ENCODE measurements at regions not wholly inside any gene's neighbourhood (a gene's known extent, or its start where the extent isn't known, plus 50 kb on each side); places are given as distances from the start of the nearest gene placed in this dataset.
"Not testable (repeated sequence)": the region's sequence is repeated elsewhere in the genome, so short reads cannot be mapped to it uniquely, and the experiment has no call there.

GRCh38 chr3:72171946-72172345 lies 387.0 kb upstream of the PROK2 start:
- in situ Hi-C loops (cut with MboI; ENCODE audit: low sequenced_read_pairs): no loop called here

GRCh38 chr3:72171463-72171881 lies 386.5 kb upstream of the PROK2 start:
- in situ Hi-C loops (cut with MboI; ENCODE audit: low sequenced_read_pairs): no loop called here

- in situ Hi-C loops (cut with MboI; ENCODE audit: low sequenced_read_pairs): no loop called here
Measured at GRCh38 chr3:72169561-72170472, 384.9 kb upstream of the PROK2 start.

GRCh38 chr3:72169120-72169519 lies 384.2 kb upstream of the PROK2 start:
- in situ Hi-C loops (cut with MboI; ENCODE audit: low sequenced_read_pairs): no loop called here

- in situ Hi-C loops (cut with MboI; ENCODE audit: low sequenced_read_pairs): no loop called here
Measured at GRCh38 chr3:72165808-72166207, 380.9 kb upstream of the PROK2 start.

- in situ Hi-C loops (cut with MboI; ENCODE audit: low sequenced_read_pairs): no loop called here
Measured at GRCh38 chr3:72165317-72165716, 380.4 kb upstream of the PROK2 start.

- in situ Hi-C loops (cut with MboI; ENCODE audit: low sequenced_read_pairs): no loop called here
Measured at GRCh38 chr3:72164635-72164978, 379.7 kb upstream of the PROK2 start.

GRCh38 chr3:72163809-72164634 lies 379.1 kb upstream of the PROK2 start:
- in situ Hi-C loops (cut with MboI; ENCODE audit: low sequenced_read_pairs): no loop called here

- in situ Hi-C loops (cut with MboI; ENCODE audit: low sequenced_read_pairs): no loop called here
Measured at GRCh38 chr3:72162649-72163184, 377.8 kb upstream of the PROK2 start.

- in situ Hi-C loops (cut with MboI; ENCODE audit: low sequenced_read_pairs): no loop called here
Measured at GRCh38 chr3:72161881-72162595, 377.1 kb upstream of the PROK2 start.

- in situ Hi-C loops (cut with MboI; ENCODE audit: low sequenced_read_pairs): not testable (repeated sequence)
Measured at GRCh38 chr3:72161285-72161684, 376.3 kb upstream of the PROK2 start.

GRCh38 chr3:72160351-72160750 lies 375.4 kb upstream of the PROK2 start:
- in situ Hi-C loops (cut with MboI; ENCODE audit: low sequenced_read_pairs): no loop called here

GRCh38 chr3:72159487-72159886 lies 374.5 kb upstream of the PROK2 start:
- in situ Hi-C loops (cut with MboI; ENCODE audit: low sequenced_read_pairs): no loop called here

GRCh38 chr3:72158639-72159326 lies 373.8 kb upstream of the PROK2 start:
- in situ Hi-C loops (cut with MboI; ENCODE audit: low sequenced_read_pairs): no loop called here

GRCh38 chr3:72157748-72158638 lies 373.0 kb upstream of the PROK2 start:
- in situ Hi-C loops (cut with MboI; ENCODE audit: low sequenced_read_pairs): no loop called here

GRCh38 chr3:72155391-72156064 lies 370.6 kb upstream of the PROK2 start:
- in situ Hi-C loops (cut with MboI; ENCODE audit: low sequenced_read_pairs): no loop called here

- in situ Hi-C loops (cut with MboI; ENCODE audit: low sequenced_read_pairs): no loop called here
Measured at GRCh38 chr3:72154391-72155335, 369.7 kb upstream of the PROK2 start.

Data from HL-60/S4 treated with phorbol 12-myristate 13-acetate at 8.2 ng/mL for 4 days and 3 days (cell line).